GM18858 (cell line): ENCODE measurements at regions not wholly inside any gene's neighbourhood (a gene's known extent, or its start where the extent isn't known, plus 50 kb on each side); places are given as distances from the start of the nearest gene placed in this dataset.
A peak's percentile ranks its signal among the peaks of the same experiment; 100 is the strongest.

Experiments
- ATAC-seq: cut with Tn5 transposase; IDR thresholded peaks from one replicate; pipeline ENCODE4 v1.9.1; 2021; ENCODE audit not compliant: unreplicated experiment

DNA sequence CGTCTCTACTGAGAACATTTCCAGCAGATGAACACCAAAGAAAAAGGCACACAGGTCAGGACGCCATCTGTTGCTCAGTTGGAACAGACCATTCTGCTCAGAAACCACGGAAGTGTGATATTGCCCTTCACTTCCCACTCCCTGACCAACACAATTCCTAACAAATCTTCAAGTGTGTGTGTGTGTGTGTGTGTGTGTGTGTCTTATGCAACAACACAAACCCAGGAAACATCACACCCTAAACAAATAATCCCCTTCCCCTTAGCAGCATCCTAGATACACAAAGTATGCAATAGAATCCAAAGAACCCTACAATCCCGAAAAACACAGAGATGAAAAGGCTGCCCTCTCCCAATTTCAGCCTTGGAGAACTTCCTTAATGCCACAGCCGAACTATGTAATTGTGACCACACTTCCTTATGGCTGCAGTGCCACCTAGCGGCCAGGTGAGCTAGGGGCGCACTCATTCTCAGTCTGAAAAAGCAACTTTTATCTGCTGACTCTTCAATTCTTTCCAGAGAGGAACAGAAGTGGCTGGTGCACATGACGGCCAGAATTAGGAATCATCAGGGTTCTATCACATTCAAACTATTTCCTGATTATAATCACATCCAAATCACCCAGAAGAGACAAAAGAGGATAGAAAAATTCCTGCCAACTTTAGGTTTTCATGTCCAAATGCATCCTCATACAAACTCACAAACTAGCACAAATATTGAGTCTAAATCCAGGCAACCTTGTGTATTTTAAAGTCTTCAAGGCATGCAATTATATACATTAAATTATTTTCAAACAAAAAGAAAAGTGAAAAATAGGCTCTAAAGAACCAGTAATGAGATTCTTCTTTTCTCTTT is 164.9 kb downstream of the DHX15 start:
- peak; percentile 87 for ATAC-seq

DNA sequence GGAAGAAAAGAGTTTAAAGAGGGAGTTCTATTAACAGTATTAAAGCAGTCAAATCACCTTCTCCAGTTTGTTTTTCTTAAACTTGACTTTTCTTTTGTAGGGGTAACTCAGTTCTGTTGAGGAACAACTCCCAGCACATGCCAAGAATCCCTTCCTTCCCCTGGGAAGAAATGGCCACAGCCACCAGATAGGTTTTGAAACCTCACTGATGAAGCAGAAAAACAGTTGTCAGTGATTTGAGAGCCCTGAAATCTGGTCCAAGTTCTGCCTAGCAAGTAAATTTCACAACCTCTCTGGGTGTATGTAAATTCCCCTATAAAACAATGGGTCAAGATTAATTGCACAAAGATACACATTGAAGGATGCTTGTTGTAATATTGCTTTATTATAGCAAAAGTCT is 167.1 kb downstream of the DHX15 start:
- ATAC-seq = no peak

DNA sequence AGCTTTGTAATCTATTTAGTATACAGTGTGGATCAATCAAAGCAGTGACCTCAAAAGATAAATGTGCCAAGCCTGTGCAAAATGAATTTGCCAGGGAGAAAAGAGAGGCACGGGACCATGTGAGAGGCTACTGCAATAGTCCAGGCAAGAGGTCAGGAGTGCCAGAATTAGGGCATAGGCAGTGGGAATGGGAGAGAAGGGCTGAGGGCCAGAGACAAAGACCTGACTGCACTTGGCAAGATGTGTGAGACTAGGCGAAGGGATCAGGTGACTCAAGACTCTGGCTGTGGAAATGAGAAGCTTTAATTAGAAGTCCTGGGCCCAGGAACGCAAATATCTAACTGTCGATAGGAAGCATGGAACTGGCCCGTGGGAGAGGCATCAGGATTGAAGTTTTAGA is 168.1 kb downstream of the DHX15 start:
- ATAC-seq = no peak

DNA sequence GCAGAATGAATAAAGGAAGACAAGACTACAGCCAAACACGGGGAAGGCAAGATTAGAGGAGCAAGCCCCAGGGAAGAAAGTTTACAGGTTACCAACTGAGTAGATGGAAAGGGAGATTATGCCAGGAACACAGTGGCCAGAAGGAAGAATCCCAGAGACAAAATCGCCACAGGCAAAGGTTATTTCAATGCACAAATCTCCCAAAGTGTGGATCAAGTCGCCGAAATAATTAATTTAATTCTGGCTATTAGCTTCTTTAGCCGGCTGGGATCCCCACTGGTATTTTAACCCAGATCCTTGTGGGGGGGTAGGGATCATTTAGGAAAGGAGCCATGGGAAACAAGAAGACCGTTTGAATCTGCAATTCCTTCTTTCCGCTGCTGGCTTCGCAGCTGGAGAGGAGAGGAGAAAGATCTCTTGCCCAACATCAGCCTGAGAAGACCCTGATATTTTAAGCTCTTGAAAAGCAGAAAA is 171.0 kb downstream of the DHX15 start:
- no peak for ATAC-seq

DNA sequence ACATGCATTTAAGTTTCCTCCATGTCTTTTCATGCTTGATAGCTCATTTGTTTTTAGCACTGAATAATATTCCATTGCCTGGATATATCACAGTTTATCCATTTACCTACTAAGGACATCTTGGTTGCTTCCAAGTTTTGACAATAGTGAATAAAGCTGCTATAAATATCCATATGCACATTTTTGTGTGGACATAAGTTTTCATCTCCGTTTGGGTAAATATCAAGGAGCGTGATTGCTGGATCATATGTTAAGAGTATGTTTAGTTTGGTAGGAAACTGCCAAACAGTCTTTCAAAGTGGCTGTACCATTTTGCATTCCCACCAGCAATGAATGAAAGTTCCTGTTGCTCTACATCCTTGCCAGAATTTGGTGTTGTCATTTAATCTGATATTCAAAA is 172.5 kb downstream of the DHX15 start:
- ATAC-seq = no peak

DNA sequence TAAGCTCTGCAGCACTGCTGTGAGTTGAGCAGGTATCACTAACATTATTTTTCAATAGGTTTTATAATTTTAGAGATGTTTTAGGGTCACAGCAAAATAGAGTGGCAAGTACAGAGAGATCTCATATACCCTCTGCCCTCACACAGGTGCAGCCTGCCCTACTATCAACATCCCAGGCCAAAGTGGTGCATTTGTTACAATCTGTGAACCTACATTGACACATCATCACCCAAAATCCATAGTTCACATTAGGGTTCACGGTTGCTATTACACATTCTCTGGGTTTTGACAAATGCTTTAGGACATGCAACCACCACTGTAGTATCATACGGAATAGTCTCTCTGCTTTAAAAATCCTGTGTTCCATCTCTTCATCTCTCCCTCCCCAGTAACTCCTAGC is 173.1 kb downstream of the DHX15 start:
- ATAC-seq = no peak

DNA sequence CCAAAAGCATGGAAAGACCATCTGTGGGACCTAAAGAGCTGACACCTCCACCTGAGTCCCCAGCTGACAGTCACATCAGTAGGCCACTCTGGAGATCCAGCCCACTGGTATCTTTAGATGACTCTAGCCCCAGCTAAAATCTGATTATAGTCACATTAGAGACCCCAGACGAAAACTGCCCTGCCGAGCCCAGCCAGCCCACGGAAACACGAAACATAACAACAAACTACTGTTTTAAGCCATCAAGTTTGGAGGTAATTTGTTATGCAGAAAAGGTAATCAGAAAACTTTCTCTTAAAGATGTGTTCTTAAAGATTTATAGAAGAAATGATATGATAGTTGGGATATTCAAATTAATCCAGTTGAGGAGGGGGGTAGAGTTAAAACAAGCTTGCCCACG is 175.7 kb downstream of the DHX15 start:
- ATAC-seq = no peak

DNA sequence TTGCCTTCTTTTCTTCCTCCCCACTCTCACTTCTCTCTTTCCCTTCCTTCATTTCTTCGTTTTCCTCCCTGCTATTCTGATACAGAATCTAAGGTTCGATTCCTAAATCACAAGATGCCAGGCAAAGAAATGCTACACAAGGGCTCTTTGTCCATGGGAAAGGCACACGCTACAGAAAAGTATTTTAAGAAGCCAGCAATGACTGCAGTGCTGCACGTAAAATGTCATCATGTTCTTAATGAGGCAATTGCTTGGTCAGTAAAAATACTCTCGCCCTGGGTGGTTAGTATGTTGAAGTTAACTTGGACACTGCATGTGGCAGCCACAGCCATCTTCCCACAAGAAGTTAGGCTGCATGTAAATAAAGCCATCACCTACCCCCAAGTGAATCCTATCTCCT is 178.4 kb downstream of the DHX15 start:
- no peak for ATAC-seq

DNA sequence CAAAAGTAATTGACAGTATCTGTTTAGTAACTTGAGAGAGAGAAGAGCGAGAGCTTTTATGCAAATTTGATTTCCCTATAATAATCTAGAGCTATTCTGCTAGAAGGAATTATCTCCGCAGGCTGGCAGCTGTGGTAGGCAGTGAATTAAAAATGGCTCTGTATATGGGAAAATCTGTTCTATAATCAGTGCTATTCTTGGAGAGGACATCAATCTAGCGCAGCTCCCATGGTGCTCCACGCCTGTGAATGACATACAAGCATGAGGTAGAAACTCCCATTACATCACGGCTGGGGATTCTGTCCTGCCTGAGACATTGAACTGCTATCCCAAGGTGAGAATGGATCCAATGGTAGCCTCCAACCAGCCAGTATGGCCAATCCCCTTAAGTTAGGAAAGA is 179.0 kb downstream of the DHX15 start:
- no peak for ATAC-seq

DNA sequence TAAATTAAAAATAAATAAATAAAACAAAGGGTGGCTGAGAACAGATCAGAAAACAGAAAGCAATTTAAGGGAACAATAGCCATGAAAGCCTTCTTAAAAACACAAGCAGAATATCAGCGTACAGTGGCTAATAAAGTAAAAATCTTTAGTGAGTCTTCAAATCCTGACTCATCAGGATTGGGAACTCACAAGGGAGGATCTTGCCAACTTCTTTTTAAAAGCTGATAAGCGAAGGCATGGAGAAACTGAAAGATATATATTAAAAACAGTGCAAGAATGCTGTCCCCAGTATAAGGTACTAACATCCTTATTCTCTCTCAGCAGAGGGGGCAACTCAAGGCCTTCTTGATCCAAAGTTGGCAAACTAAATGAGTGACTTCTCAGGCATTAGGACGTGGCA is 180.1 kb downstream of the DHX15 start:
- no peak for ATAC-seq

DNA sequence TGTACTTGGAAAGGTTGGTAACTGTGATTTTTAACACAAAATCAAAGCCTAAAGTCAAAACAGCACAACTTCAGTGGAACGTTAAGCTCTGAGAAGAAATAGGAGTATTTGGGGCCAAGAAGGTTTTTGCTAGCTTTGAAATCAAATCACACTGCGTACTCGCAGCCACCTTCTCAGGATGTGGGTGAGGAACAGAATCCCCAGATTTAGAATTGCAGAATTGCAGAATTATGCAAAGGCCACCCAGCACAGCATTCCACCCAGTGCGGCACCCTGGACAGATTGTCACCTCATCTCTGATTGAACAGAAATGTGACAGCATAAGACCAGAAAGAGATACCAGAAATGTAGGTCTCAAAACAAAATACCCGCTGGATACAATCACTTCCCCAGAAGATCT is 181.1 kb downstream of the DHX15 start:
- no peak for ATAC-seq

DNA sequence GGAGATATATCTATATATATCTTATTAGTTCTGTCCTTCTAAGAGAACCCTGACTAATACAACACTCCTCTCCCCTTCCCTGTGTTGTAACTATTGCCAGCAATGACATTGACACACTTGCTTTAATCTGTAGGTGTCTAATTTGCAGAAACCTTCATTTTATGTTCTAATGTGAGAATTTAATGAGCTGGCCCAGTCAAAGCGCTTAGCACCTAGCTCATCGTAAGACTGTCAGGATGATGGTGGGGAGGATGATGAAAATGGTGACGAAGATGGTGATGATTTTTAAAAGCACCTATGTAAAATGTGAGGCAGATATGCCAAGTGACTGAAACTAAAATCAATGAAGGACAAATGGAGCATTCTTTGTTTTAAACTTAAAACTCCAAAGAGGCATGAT is 183.8 kb downstream of the DHX15 start:
- ATAC-seq = no peak

DNA sequence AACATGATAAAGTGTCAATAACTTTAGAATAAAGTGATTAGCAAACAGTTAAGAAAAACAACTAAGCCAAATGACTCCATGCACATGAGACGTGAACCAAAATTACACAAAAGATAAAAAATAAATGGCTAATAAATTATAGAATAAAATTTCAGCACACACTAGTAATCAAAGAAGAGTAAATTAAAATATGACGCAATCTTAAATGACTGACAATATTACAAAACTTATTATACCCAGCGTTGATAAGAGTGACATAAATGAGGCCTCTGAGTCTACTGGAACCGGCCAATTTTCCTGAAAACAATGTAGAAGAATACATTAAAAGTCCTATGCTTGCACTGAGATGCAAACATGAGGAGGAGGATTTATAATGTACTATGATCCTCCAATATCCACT is 187.4 kb downstream of the DHX15 start:
- ATAC-seq = no peak

DNA sequence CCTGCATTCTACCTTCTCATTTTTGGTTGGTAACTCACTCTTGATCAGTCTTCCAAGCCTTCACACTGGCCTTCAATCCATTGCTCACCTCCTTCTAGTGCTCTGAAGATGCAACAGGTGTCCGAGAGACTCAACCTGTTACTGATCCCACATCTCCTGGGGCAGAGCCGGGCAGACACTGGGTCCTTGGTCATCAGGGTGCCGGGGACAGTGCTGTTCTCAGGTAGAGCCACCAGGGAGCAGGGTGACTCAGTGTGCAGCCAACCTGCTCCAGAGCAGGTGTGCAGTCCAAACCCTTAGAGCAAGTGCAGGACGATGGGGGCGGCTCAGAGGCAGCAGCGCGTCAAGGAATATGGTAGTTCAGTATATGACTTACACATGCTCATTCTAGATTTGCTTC is 188.4 kb downstream of the DHX15 start:
- no peak for ATAC-seq

DNA sequence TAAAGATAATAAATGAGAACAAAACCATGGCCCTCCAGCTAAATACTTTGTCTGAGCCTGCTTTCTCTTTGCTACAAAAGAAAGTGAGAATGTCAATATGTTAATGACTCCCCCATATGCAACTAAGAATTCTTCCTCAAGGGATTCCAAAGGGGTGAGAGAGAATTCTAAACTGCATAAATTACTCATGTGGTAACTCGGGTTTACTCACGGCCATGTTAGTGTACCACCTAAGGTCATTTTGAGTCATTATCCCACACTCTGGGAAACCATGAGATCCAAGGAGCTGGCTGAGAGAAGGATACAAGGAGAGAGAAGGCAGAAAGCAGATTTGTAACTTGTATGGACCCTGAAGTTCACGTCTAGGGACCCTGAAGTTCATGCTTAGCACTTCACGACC is 190.3 kb downstream of the DHX15 start:
- no peak for ATAC-seq

DNA sequence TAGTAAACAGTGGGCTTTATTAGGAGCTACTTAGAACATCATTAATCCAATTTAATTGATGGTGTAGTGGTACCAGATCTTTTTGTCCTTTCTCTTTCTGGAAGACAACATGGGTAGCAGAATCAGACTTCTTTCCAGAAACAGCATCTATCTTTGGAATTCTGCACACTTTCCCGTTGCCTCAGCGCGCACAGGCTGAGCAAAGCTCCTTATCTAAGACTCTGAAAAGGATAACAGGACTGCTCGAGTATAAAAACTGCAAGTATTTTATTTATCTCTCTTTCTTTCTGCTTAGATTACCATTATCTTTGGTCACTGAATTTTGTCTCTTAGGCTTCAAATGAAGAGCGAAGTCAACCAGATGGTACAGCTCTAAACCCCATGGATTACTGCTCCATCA is 191.7 kb downstream of the DHX15 start:
- ATAC-seq = no peak

DNA sequence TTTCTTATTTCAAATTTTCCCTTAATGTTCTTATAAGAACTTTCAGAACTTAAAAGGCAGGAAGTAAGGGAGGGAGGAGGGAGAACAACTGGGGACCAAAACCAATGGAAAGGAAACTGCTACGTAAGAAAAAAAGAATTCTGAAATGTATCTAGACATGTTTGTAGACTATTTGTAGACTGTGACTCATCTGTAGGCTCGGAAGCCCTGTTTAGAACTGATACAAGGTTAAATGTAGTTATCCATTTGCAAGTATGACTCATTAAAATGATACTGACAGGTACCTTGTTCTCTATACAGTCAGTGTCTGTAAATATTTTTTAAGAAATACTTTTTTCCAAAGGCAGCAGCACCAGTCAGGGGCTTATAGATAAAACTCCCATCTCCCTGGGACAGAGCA is 202.0 kb downstream of the DHX15 start:
- ATAC-seq = peak; percentile 96

DNA sequence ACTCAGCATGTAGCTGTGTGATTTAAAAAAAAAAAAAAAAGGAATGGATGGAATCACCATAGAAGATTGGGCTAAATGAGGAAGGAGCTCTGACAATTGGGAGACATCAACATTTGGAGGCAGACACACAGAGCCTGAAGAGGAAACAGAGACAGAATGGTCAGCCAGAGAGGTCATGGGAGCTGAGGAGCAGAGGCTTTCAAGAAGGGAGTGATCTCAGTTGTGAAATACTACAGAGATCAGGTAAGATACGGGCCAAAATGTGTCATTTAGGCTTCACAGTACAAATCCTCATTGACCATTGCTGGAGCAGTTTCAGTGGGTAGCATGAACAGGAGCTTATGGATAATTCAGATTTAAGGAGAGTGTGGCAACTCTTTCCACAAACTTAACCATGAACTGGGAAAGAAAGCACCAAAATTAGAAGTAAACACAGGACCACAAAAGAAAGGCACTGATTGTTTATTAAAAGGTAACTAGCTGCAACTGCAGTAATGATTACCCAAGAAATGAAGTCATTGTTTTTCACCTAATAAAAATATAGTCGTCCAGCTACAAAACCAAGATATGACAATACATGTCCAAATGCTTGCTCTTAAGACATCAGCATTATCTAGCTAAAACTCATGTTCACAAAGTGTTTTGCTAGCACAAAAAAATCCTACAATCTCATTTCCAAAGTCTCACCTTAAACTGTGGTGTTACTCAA is 203.2 kb downstream of the DHX15 start:
- no peak for ATAC-seq

DNA sequence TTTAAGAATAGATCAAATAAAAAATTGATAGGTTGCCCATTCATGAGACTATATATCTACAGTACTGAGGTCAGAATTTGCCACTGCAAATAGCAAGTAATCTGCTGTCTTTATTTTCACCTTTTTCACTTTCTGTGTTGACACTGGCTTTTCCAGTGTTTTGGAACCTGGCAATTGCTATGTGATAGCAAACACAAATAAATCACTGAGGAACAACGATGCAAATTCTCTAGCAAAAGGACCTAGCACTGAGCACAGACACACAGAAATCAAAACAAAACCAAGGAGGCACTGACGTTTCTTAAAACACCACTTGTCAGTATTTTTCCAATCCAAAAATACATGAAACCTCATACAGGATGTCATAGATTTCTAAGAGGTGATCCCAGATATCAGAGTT is 210.7 kb downstream of the DHX15 start:
- ATAC-seq = no peak

DNA sequence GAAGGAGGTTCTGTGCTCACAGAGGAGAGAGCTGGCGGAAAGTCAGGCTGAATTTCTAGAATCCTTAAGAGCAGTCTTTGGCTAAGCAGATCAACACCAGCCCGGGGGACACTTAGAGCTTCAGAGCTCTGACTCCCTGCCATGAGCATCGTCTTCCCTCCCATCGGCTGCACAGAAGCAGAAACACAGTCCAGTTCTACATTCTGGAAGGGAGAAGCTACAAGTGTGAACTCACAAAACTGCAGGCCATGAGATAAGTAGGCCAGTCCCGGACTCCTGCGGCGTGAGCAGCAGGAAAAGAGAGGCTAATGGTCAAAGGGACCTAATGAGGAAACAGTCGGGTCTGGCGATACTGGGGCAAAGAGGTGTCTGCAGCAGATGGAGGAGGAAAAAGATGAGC is 211.5 kb downstream of the DHX15 start:
- no peak for ATAC-seq

DNA sequence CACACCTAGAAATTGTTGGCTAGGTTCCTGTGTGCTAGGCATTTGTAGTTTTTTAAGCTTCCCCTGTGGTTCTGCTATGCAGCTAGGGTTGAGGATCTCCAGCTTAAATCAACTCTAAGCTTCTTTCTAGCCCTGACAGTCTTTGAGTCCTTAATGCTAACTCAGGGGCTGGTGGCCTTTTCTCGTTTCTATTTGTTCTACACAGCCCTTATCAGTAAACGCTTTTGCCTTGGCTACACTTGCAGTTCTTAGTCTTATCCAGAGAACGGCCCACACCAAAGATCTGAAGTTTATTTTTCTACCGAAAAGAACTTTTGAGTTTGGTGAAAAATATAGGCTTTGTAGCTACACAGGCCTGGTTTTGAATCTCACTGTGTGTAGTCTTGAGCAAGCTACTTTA is 212.0 kb downstream of the DHX15 start:
- no peak for ATAC-seq

DNA sequence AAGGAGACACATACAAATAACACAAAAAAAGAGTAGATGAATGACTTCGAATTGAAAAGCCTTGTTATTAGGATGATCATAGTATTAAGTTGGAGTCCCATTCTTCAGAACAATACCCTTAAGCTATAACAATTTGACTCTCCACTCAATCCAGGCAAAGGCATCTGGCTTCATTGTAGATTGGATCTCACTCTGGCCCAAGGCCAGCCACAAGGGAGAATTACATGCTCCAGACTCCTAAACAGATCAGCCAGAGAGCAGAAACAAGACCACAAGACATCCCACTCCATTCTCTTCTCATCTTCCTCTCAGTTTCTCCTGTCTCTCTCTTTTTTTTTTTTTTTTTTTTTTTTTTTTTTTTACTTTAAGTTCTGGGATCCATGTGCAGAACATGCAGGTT is 213.9 kb downstream of the DHX15 start:
- no peak for ATAC-seq
